ENCODE measurements at regions not wholly inside any gene's neighbourhood (a gene's known extent, or its start where the extent isn't known, plus 50 kb on each side); places are given as distances from the start of the nearest gene placed in this dataset.

DNA sequence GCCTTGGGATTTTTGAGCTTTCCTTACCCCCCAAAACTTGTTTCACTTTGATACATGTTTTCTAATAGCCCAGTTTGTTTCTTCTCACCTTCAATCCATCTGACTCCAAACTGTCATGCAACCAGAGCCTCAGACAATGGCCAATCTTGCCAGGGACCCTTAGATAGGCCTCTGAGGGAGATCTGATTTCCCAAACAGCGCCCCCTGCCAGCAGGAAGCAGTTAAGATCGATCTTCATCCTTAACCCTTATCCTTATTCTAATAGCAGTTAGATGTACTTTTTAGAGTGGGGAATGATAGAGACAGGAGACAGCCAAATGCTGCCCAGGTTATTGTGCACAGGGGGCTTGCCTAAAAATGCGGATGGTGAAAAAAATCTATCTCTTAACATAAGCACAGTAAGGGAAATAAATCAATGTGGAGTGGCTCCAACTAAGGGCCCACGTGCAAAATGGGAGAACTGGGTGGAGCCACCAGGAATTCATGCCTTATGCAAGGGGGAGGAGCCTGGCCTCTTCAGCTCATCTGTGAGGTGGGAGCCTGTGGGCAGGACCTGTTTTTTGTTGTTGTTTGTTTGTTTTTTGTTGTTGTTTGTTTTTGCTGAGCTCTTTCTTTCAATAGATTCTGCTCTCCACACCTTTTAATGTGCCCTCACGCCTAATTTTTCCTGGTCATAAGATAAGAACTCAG is 833.6 kb upstream of the AGA start:
- TF ChIP-seq, protein P1, sequence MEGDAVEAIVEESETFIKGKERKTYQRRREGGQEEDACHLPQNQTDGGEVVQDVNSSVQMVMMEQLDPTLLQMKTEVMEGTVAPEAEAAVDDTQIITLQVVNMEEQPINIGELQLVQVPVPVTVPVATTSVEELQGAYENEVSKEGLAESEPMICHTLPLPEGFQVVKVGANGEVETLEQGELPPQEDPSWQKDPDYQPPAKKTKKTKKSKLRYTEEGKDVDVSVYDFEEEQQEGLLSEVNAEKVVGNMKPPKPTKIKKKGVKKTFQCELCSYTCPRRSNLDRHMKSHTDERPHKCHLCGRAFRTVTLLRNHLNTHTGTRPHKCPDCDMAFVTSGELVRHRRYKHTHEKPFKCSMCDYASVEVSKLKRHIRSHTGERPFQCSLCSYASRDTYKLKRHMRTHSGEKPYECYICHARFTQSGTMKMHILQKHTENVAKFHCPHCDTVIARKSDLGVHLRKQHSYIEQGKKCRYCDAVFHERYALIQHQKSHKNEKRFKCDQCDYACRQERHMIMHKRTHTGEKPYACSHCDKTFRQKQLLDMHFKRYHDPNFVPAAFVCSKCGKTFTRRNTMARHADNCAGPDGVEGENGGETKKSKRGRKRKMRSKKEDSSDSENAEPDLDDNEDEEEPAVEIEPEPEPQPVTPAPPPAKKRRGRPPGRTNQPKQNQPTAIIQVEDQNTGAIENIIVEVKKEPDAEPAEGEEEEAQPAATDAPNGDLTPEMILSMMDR (conservative IDR thresholded peaks at IDR 0.05) = peak; percentile 47
- no peak for TF ChIP-seq ZFX (IDR thresholded peaks at IDR 0.05)

All from C4-2B (cell line).